RWPE1 (cell line): ENCODE measurements at regions not wholly inside any gene's neighbourhood (a gene's known extent, or its start where the extent isn't known, plus 50 kb on each side); places are given as distances from the start of the nearest gene placed in this dataset.

Experiments used
- CTCF ChIA-PET: fragments of 350-600 bp; sonication (Branson Sonifier 250); formaldehyde crosslinking; extraction: SDS; loops from one replicate; lab custom pipeline; 2021; lab: Yijun Ruan, JAX
- POLR2A ChIA-PET: fragments of 400-600 bp; formaldehyde crosslinking; extraction: SDS; loops from one replicate; lab custom pipeline; 2020; ENCODE audit warnings: antibody characterized with exemption; ENCODE audit not compliant: low non-redundant PET; lab: Yijun Ruan, JAX
- DNase-seq: peaks from one replicate; pipeline ENCODE4 v3.0.0; 2012; ENCODE audit warnings: low spot score
- H3K27ac ChIP-seq: fragments of 450-650 bp; 2 replicates; pipeline ENCODE4 v1.5.1; 2017
- TF ChIP-seq, protein P1 (sequence below): fragments of 450-650 bp; conservative IDR thresholded peaks from 2 replicates; pipeline ENCODE4 v1.5.1; 2017; ENCODE audit warnings: low read depth, mild to moderate bottlenecking

DNA sequence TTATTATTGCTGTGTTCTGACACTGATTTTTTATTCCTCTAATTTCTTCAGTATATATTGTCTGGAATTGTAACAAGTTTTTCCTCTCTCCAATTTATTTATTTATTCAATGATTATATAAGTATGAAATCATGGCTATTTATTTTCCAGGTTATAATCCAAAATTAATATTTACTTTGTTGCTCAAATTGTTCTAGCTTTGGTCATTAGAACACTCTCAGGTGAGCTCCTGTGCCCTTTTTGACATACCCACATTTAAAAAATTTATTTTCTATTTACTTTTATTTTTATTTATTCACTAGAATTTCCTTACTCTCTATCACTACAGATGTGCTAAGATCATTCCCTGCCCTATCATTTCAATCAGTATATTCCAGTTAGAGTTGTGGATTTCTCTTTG lies 70.2 kb downstream of the PPP1R2C start:
- no peak for DNase-seq
- H3K27ac ChIP-seq: no peak overlapping the region
- ChIA-PET POLR2A (no interaction called here), CTCF (interaction anchor here (0.6 kb wide), 1 partner anchor 1491 kb away, joined by 6 read pairs; no protein-coding TSS in a partner anchor)
- TF ChIP-seq, protein P1, sequence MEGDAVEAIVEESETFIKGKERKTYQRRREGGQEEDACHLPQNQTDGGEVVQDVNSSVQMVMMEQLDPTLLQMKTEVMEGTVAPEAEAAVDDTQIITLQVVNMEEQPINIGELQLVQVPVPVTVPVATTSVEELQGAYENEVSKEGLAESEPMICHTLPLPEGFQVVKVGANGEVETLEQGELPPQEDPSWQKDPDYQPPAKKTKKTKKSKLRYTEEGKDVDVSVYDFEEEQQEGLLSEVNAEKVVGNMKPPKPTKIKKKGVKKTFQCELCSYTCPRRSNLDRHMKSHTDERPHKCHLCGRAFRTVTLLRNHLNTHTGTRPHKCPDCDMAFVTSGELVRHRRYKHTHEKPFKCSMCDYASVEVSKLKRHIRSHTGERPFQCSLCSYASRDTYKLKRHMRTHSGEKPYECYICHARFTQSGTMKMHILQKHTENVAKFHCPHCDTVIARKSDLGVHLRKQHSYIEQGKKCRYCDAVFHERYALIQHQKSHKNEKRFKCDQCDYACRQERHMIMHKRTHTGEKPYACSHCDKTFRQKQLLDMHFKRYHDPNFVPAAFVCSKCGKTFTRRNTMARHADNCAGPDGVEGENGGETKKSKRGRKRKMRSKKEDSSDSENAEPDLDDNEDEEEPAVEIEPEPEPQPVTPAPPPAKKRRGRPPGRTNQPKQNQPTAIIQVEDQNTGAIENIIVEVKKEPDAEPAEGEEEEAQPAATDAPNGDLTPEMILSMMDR: no peak

DNA sequence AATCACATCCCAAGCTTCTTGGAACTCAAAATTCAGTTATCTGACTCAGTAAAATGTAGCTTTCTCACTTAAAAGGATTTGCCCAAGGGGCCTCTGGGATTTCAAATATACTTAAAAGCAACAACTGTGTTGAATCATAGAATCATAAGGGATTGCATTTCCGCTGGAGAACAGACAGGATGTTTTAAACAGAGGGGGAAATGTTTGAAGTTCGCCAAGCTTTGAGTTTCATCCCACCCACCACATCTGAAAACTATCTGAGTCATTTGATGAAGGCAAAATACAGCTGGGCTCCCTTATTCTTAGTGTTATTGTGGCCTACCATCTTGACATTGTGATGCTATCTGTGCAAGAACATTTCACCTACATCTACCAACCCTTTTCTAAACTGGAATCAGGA lies 73.5 kb downstream of the PPP1R2C start:
- no peak overlapping the region for H3K27ac ChIP-seq
- ChIA-PET POLR2A (no interaction called here), CTCF (interaction anchor here (0.6 kb wide), 1 partner anchor 15 kb away, joined by 3 read pairs; no protein-coding TSS in a partner anchor)
- TF ChIP-seq, protein P1: no peak
- DNase-seq: no peak

DNA sequence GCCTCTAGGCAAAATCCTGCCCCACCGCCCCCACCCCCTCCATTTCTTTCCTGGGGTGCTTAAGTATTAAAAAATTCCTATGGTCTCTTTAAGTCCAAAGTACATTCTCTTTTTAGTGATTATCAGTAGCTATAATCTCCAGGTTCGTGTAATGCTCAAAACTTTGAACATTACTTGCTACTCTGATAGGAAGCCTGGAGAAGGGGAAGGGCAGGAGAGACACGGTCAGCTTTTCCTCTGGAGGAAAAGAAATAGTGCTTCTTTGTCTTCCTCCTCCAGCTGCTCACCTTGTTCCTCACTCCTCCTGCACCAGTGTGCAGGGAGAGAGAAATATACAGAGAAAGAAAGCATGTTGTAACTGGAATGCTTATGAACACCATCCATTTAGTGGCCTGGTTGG lies 80.4 kb downstream of the PPP1R2C start:
- CTCF ChIA-PET: no interaction called here
- no peak overlapping the region for H3K27ac ChIP-seq
- DNase-seq: no peak
- POLR2A ChIA-PET: no interaction called here
- TF ChIP-seq, protein P1: no peak

DNA sequence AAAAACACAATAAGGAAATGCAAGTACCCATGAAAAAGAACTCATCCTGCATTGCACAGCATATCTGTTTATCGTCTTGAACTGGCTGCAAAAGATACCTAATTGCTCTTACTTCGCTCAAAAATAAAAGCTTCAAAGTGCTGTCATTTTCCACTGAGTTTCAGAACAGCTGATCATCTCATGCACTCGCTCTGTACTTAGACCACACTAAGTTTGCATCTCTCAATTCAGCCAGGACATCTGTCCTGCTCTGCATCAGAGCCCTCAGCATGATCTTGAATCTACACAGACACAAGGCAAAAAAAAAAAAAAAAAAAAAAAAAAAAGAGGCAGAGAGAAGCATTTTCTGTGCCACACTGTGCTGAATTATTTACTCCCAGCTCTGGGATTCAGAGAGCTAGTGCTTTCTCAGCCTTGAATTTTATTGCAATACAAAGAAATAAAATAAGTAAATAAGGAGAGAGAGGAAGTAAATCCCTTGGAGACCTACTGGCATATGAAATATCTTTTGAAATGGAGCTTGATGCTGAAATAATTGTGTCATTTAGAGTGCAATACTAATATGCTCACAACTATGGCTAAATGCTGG lies 81.3 kb downstream of the PPP1R2C start:
- CTCF ChIA-PET: no interaction called here
- DNase-seq: no peak
- TF ChIP-seq, protein P1: no peak
- POLR2A ChIA-PET: no interaction called here
- no peak overlapping the region for H3K27ac ChIP-seq

DNA sequence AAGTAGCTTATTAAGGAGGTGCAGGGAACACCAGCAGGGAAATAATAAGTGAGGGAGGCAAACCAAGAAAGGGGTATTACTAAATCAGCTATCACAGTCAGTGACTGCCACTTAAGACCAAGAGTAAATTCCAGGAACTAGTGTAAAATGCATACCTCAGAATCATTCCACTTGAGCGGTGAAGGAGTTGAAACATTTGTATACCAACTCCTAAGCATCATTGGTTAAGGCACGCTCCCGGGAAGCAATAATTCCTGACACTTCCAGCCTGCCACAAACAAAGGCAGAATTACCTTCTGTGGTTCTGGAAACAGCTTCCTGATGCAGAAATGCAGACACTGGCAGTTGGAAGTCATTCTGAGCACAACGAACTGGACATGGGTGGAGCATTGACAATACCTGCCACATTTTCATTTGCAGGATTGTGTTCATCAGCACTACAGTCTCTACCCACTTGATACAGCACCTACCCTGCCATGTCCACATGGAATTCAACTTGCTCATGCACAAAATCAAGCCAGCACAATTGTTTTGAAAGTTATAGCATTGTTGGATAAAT lies 82.1 kb downstream of the PPP1R2C start:
- TF ChIP-seq, protein P1: no peak
- ChIA-PET CTCF (no interaction called here), POLR2A (no interaction called here)
- no peak for DNase-seq
- H3K27ac ChIP-seq: no peak overlapping the region

DNA sequence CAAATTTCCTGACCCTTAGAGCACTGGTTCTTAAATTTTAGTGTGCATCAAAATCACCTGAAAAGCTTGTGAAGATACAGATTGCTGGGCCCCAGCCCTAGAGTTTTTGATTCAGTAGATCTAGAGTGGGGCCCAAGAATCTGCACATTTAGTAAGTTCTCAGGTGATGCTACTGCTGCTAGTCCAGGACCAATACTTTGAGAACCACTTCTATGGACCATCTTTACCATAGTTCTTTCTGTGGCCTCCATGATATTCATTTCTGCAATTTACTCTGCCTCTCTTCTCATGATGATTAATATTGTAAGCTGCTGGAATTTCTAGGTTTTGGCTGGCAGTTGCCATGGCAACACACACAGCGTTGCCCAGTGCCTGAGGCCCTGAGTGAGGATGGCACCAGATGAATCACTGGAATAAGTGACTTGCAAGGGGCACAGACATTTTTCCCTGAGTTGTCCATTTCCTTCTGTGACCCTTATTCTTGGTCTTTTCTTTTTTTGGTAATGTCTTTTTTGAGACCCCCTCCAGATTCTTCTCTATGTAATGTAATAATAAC lies 83.6 kb downstream of the PPP1R2C start:
- TF ChIP-seq, protein P1: no peak
- ChIA-PET CTCF (no interaction called here), POLR2A (no interaction called here)
- H3K27ac ChIP-seq: no peak overlapping the region
- no peak for DNase-seq
